D721Med (cell line): ENCODE measurements at regions not wholly inside any gene's neighbourhood (a gene's known extent, or its start where the extent isn't known, plus 50 kb on each side); places are given as distances from the start of the nearest gene placed in this dataset.

Experiments
- DNase-seq: peaks from one replicate; pipeline ENCODE4 v3.0.0; 2011; ENCODE audit warnings: low spot score; ENCODE audit not compliant: insufficient read length
- FAIRE-seq: peaks from 2 replicates; lab custom pipeline; 2011; peaks lifted over from hg19 to GRCh38; lab: Jason Lieb, UNC
- CTCF ChIP-seq: IDR thresholded peaks from 2 replicates; pipeline ENCODE4 v1.5.1; 2012; ENCODE audit warnings: mild to moderate bottlenecking, control low read depth; ENCODE audit not compliant: insufficient read depth; ENCODE audit errors: missing control alignments

DNA sequence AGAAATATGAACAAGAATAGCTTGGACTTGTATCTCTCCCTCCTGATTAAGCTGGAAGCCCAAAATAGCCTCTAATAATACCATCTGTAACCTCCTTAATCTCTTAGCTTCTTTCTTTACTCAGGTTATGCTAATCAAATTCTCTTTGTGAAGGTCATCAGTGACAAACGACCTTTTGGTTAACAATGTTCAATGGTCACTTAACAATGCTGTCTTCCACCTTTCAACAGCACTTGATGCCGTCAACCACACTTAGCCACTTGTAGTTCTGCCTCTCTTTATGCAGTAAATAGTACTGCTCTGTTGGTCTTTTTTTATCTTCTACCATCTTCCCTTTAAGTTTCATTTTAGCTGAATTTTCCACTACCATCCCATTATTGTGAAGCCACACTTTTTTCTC, 476.6 kb upstream of the TGFBR2 start:
- FAIRE-seq (no peak), DNase-seq (no peak)
- no peak for TF ChIP-seq CTCF

GRCh38 chr3:30130391-30130790, 476.0 kb upstream of the TGFBR2 start:
- DNase-seq (no peak), FAIRE-seq (no peak)
- no peak for TF ChIP-seq CTCF

GRCh38 chr3:30131191-30131590, 475.2 kb upstream of the TGFBR2 start:
- DNase-seq (no peak), FAIRE-seq (no peak)
- TF ChIP-seq CTCF: no peak

GRCh38 chr3:30135190-30135589, 471.2 kb upstream of the TGFBR2 start:
- FAIRE-seq: no peak
- no peak for TF ChIP-seq CTCF

DNA sequence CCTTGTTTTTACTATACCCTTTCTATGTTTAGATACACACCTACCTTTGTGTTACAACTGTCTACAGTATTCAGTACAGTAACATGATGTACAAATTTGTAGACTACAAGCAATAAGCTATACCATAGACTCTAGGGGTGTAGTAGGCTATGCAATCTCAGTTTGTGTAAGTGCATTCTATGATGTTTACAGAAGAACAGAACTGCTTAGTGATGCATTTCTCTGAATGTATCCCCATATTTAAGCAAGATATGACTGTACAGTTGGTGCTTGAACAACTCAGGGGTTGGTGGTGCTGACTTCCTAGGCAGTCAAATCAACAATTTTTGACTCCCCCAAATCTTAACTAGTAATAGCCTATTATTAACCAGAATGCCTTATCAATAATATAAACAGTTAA, 467.1 kb upstream of the TGFBR2 start:
- DNase-seq (no peak), FAIRE-seq (no peak)
- no peak for TF ChIP-seq CTCF

More at GRCh38 chr3:30135190-30135589, 471.2 kb upstream of the TGFBR2 start:
- DNase-seq: no peak

- FAIRE-seq: no peak
- no peak for DNase-seq
- no peak for TF ChIP-seq CTCF
Observed at GRCh38 chr3:30140356-30141075, 465.9 kb upstream of the TGFBR2 start.

DNA sequence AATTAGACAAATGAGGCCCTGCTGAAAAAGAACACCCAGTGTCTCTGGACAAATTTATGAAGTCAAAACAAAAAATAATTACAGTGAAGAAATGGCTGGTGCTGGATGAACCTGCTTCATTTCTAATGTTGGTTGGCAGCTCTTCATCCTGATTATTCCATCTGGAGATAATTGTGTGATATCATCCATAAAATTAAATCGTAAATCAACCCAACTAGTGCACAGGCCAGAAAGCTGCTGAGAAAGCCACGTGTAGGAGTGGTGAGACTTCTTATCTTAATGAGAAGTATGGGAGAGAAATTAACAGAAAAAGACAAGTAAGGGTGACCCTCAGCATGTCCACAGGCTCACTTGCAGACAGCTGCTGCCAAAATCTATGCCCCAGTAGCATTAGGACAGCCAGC, 465.2 kb upstream of the TGFBR2 start:
- FAIRE-seq (no peak), DNase-seq (no peak)

More for the DNA sequence above, 465.2 kb upstream of the TGFBR2 start:
- no peak for TF ChIP-seq CTCF
